Gastrocnemius medialis (tissue), 4 donors: ENCODE measurements at regions not wholly inside any gene's neighbourhood (a gene's known extent, or its start where the extent isn't known, plus 50 kb on each side); places are given as distances from the start of the nearest gene placed in this dataset.

ENCODE experiments used
- ATAC-seq, 2 donors: fragments of 150-250 bp; one replicate each; pipeline ENCODE4 v1.9.1; 2016
- DNase-seq, 2 donors: peaks; one replicate each; pipeline ENCODE4 v3.0.0-alpha.2; 2019
- H3K27ac ChIP-seq, 4 donors: fragments of 200-600 bp; sonication (generic); 1 replicate in 1 of 4; 2 replicates in 3 of 4; pipeline ENCODE4 v1.5.1; 2016 to 2018; ENCODE audit warnings: mild to moderate bottlenecking in 2 of 4, moderate library complexity in 1 of 4
- H3K27me3 ChIP-seq, 3 donors: fragments of 200-600 bp; sonication (generic) in 2 of 3; 1 replicate in 1 of 3; 2 replicates in 2 of 3; pipeline versions ENCODE4 v1.5.1 to v1.6.0; 2016 to 2019; ENCODE audit warnings: mild to moderate bottlenecking in 1 of 3, moderate library complexity in 1 of 3
- H3K36me3 ChIP-seq, 2 donors: fragments of 200-600 bp; sonication (generic) in 1 of 2; one replicate each; pipeline ENCODE4 v1.5.1; 2017 to 2018
- H3K4me1 ChIP-seq, 2 donors: fragments of 200-600 bp; sonication (generic) in 1 of 2; one replicate each; pipeline ENCODE4 v1.5.1; 2016 to 2017; ENCODE audit warnings: mild to moderate bottlenecking in 2 of 2
- H3K4me3 ChIP-seq, 4 donors: fragments of 200-600 bp; sonication (generic) in 3 of 4; 1 replicate in 1 of 4; 2 replicates in 3 of 4; pipeline ENCODE4 v1.5.1; 2016 to 2019; ENCODE audit warnings: mild to moderate bottlenecking in 2 of 4
- H3K9me3 ChIP-seq, 3 donors: fragments of 200-600 bp; sonication (generic) in 2 of 3; 1 replicate in 1 of 3; 2 replicates in 2 of 3; pipeline ENCODE4 v1.5.1; 2016 to 2019
- CTCF ChIP-seq, 5 experiments: fragments of 450-650 bp in 3 of 5; fragments of 200-600 bp in 2 of 5; sonication (generic) in 2 of 5; IDR thresholded peaks in 4 of 5; conservative IDR thresholded peaks in 1 of 5; 1 replicate in 4 of 5; 2 replicates in 1 of 5; pipeline ENCODE4 v1.5.1; 2016 to 2019; ENCODE audit warnings: antibody characterized with exemption in 5 of 5, mild to moderate bottlenecking in 3 of 5, moderate library complexity in 3 of 5
- POLR2A ChIP-seq, 2 donors: fragments of 450-650 bp; IDR thresholded peaks; one replicate each; pipeline ENCODE4 v1.6.1; 2017; ENCODE audit warnings: antibody characterized with exemption in 2 of 2, mild to moderate bottlenecking in 2 of 2, moderate library complexity in 2 of 2
- in situ Hi-C, 4 donors: fragments of 200-750 bp; cut with MboI; loops; one replicate each; pipeline versions ENCODE4 v1.15.0 to v1.8.0; 2017; ENCODE audit warnings: low sequenced_read_pairs in 4 of 4
- intact Hi-C: fragments of 100-400 bp; cut with DNase I; formaldehyde crosslinking; loops from one replicate; pipeline ENCODE4 v1.15.1; 2023; ENCODE audit warnings: low total_unique reads

- Histone ChIP-seq H3K4me1 (no peaks in the 10 kb centered on the region), H3K9me3 (no peaks in the 10 kb centered on the region), H3K27me3 (no peaks in the 10 kb centered on the region), H3K27ac (no peak overlapping the region), H3K36me3 (no peaks in the 10 kb centered on the region), H3K4me3 (no peak overlapping the region)
- TF ChIP-seq CTCF (IDR thresholded peaks at IDR 0.05 in 4 of 5, conservative IDR thresholded peaks at IDR 0.05 in 1 of 5) (no peak), POLR2A (IDR thresholded peaks at IDR 0.05) (no peak)
- intact Hi-C loops (no loop called here), in situ Hi-C loops (no loop called here)
- DNase-seq (no peak), ATAC-seq (no peak)
Observed at GRCh38 chrX:78388663-78389062, 61.3 kb upstream of the CYSLTR1 start.

- Histone ChIP-seq H3K27ac (no peak overlapping the region), H3K27me3 (no peaks in the 10 kb centered on the region), H3K4me3 (no peak overlapping the region), H3K36me3 (no peaks in the 10 kb centered on the region), H3K4me1 (no peaks in the 10 kb centered on the region), H3K9me3 (no peaks in the 10 kb centered on the region)
- no peak for TF ChIP-seq CTCF (IDR thresholded peaks at IDR 0.05 in 4 of 5, conservative IDR thresholded peaks at IDR 0.05 in 1 of 5)
- no peak for TF ChIP-seq POLR2A (IDR thresholded peaks at IDR 0.05)
- DNase-seq = no peak
- no peak for ATAC-seq
- intact Hi-C loops (no loop called here), in situ Hi-C loops (no loop called here)
Observed at GRCh38 chrX:78387364-78387763, 60.0 kb upstream of the CYSLTR1 start.

- ATAC-seq (no peak), DNase-seq (no peak)
- Histone ChIP-seq H3K9me3 (peaks cover 0 to 8% (median 0%) of the 10 kb centered on the region in 3 donors), H3K27ac (no peak overlapping the region), H3K27me3 (no peaks in the 10 kb centered on the region), H3K36me3 (no peaks in the 10 kb centered on the region), H3K4me3 (no peak overlapping the region), H3K4me1 (no peaks in the 10 kb centered on the region)
- in situ Hi-C loops = no loop called here
- intact Hi-C loops = no loop called here
- TF ChIP-seq POLR2A (IDR thresholded peaks at IDR 0.05) = no peak
- TF ChIP-seq CTCF (IDR thresholded peaks at IDR 0.05 in 4 of 5, conservative IDR thresholded peaks at IDR 0.05 in 1 of 5) = no peak
Observed at GRCh38 chrX:78384486-78384885, 57.1 kb upstream of the CYSLTR1 start.

GRCh38 chrX:78383594-78383993, 56.2 kb upstream of the CYSLTR1 start:
- peaks cover 0 to 8% (median 0%) of the 10 kb centered on the region in 3 donors for H3K9me3 ChIP-seq
- no peaks in the 10 kb centered on the region for H3K27me3 ChIP-seq
- no peak overlapping the region for H3K4me3 ChIP-seq
- H3K36me3 ChIP-seq = no peaks in the 10 kb centered on the region
- in situ Hi-C loops = no loop called here
- TF ChIP-seq CTCF (IDR thresholded peaks at IDR 0.05 in 4 of 5, conservative IDR thresholded peaks at IDR 0.05 in 1 of 5) (no peak), POLR2A (IDR thresholded peaks at IDR 0.05) (no peak)
- ATAC-seq (no peak), DNase-seq (no peak)
- no peaks in the 10 kb centered on the region for H3K4me1 ChIP-seq
- intact Hi-C loops = no loop called here
- no peak overlapping the region for H3K27ac ChIP-seq

GRCh38 chrX:78378476-78379115, 51.2 kb upstream of the CYSLTR1 start:
- TF ChIP-seq CTCF (IDR thresholded peaks at IDR 0.05 in 4 of 5, conservative IDR thresholded peaks at IDR 0.05 in 1 of 5) (no peak), POLR2A (IDR thresholded peaks at IDR 0.05) (no peak)
- Histone ChIP-seq H3K4me1 (no peaks in the 10 kb centered on the region), H3K27me3 (no peaks in the 10 kb centered on the region), H3K27ac (no peak overlapping the region), H3K9me3 (peaks cover 0 to 8% (median 0%) of the 10 kb centered on the region in 3 donors), H3K4me3 (no peak overlapping the region), H3K36me3 (no peaks in the 10 kb centered on the region)
- in situ Hi-C loops (no loop called here), intact Hi-C loops (no loop called here)
- no peak for ATAC-seq
- DNase-seq = no peak
